ENCODE measurements at regions not wholly inside any gene's neighbourhood (a gene's known extent, or its start where the extent isn't known, plus 50 kb on each side); places are given as distances from the start of the nearest gene placed in this dataset.

- no peak for DNase-seq
Measured at GRCh38 chr6:149150301-149150700, 167.2 kb upstream of the TAB2 start.

- DNase-seq, result no peak
Measured at GRCh38 chr6:149150801-149151398, 166.6 kb upstream of the TAB2 start.

DNA sequence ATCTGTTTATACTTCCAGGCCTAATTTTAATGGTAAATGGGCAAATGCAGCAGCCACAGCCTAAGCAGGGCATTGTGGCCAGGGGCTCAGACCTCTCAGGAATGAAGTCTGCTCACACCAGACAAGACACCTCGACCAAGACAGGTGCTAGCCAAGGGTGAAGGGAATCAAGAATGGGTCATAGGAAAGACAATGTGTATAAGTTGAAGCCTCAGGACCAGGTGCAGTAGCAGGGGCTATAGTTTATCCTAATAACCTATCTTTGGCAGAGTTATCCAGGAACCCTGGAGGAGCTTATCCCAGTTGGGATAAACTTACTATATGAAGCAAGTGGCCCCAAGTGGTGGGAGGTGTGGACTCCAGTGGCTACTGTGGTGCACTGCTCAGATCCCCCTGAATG lies 165.0 kb upstream of the TAB2 start:
- DNase-seq, result no peak

DNA sequence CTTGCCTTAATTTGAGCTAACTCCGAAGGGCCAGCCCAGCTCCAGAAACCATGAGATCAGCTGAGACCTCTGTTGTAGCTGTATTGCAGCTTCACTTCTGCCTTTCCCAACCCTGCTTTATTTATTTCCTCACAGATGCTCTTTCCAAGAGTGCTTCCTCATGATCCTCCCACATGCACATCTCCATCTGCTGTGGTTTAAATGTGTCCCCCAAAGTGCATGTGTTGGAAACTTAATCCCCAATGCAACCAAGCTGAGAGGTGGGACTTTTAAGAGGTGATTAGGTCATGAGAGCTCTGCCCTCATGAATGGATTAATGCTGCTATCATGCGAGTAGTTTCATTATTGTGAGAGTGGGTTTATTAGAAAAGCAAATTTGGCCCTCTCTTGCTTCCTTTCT lies 164.4 kb upstream of the TAB2 start:
- DNase-seq, result peak in 1 of 2 donors; percentile 7

- no peak for DNase-seq
Measured at GRCh38 chr6:149153693-149154092, 163.8 kb upstream of the TAB2 start.

GRCh38 chr6:149154261-149154821 lies 163.2 kb upstream of the TAB2 start:
- DNase-seq, result no peak

DNA sequence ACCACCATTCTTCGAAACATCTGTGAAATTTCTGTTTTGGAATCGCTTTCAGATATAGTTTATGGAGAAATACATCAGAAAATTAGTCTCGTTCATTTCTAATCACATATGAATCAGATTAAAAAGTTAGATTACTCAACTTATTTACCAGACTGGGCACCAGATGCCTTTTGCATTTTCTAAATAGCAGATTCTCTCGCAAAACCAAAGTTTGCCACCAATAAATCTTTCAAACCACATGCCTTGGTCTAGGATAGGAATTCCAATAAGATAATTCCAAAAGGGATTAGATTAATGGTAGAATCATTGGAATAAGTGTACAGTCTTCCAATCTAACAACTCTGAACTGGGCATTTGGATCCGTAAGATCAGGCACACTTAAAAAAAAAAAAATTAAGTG lies 160.4 kb upstream of the TAB2 start:
- DNase-seq, result no peak

- no peak for DNase-seq
Measured at GRCh38 chr6:149158076-149158475, 159.4 kb upstream of the TAB2 start.

GRCh38 chr6:149160943-149161342 lies 156.6 kb upstream of the TAB2 start:
- no peak for DNase-seq

DNA sequence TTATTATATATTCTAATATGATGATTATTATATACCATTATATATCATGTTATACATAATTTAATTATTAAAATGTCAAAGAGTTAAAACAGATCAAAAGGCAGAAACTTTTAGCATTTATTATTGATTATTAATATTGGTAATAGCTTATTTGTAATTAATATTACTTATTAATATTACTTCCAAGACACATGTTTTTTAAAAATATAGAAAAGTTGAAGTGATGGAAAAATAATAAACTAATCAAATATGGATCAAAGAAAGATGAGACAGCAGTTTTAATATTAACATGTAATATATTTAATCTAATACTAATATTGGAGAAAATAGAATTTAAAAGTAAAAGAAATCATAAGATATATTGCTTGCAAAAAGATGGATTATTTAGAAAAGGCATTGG lies 154.6 kb upstream of the TAB2 start:
- no peak for DNase-seq

DNA sequence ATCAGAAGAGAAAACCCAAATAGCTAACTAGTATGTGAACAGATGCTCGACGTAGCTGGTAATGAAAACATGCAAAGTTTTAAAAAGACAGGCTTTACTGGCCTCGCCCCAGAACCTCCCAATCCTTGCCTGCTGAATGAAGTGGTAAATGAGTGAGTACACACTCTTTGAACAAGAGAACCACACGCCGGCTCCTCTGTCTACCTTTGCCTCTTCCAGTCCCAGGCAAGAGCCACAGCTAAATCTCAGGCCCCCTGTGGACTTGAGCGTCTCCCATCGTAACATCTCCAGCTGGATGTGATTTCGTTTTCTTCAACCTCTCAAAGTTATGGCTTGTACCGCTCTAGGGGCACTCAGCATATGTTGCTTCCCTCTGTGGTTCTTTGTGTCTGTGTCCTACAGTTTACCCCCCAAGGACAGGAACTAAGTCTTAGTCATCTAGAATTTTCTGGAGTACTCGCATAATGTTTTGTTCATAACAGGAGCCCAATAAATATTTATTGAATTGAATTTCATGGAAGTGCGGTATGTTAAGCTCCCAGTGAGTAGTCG lies 153.2 kb upstream of the TAB2 start:
- DNase-seq, result no peak

- DNase-seq, result no peak
Measured at GRCh38 chr6:149166336-149166735, 151.2 kb upstream of the TAB2 start.

DNA sequence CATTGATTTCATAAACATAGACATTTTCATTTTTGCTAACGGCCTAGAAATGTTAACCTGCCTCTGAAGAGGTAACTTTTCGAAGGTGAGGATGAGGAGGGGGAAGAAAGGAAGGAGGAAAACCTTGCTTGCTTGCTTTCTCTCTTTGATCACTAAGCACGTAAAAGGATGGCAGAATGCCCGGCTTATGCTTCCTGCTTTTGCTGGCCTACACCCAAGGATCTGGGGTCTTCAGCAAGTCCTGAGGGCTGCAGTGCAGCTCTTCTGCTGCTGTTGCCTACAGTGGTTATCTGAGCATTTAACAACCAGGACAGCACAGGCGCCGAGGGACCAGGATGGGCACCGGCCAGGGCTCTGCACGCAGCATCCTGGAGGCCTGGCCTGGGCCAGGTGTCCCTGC lies 150.8 kb upstream of the TAB2 start:
- no peak for DNase-seq

DNA sequence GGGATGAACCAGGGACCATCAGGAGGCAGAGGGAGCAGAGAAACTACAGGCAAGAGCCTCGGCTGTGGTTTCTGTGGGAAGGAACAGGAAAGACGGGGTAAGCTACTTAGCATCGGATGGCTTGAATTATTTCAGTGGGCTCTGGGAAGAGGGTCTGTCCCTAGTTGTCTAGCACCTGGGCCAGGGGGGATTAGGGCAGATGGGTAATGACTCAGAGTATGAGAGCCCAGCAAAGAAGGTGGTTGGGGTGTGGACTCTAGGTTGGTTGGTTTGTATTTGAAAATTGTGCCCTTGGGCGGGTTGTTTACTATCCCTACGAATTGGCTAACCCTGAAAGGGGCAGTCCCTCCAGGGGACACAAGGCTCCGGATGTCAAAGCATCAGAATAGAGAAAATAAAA lies 148.5 kb upstream of the TAB2 start:
- DNase-seq, result no peak

DNA sequence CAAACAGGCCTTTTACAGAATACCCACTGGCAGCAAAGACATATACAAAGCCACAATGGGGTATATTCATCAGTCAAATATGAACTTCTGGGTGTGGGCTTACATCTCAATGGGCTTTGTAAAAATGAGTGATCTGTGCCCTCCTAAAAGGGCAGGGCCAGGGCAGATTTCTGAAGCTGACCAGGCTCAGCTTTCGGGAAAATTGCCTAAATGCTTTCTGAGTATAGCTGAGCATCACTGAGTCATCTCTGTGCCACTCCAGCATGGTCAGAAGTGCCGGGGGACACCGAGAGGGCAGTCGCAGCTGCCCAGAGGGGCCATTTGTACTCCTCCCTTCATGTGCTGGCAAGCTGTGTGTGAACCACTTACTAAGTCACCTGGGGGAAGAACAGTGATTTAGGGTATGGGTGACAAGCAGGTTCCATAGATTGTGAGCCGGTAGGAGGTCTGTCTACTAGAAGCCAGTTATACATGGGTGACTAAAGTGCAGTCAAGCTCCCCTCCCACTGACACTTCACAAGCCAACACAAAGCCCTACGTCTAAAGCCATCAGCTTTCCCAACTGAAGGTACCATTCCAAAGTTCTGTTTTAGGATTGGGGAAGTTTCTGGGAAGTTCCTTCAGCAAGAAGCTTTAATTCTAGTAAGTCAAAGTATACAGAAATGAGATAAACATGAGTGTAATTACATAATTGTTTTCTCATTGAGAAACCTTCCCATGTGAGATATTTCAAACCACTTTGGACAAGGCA lies 147.6 kb upstream of the TAB2 start:
- DNase-seq, result no peak

DNA sequence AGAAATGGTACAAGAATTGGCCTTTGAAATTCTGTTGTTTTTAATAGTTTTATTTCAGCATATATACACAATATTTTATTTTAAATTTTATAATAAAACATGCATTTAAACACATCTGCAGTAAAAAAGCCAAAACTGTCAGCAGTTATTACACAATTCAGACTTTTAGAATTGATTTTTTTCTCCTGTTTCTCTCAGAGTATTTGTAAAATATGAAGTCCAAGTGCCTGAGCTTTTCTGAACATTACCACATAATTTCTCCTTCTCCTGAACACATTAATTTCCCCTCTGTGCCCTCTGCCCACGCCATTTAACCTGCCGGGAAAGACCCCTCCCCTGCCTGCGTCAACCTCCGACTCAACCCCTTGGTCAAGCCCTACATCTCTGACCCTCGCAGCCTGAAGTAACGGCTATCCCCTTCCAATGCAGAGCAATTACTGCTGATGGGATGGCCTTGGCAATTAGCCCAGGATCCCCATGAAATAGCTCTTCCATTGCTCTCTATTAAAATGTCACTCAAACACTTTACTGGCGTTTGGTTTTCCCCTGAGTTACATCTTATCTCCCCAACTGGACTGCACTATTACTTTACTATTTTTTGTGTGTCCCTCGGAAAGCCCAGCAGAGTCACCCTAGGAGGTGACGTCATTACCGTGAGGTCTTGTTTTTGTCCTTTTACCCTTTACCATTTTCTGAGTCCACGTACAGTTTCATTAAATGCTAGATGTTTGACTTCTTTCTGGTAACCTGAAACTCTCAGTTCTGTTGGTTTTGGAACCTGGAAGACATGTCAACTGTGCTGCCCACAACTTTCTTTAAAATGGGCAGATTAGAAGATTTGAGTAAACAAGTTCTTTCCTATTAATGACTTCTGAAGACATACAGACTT lies 146.7 kb upstream of the TAB2 start:
- no peak for DNase-seq

DNA sequence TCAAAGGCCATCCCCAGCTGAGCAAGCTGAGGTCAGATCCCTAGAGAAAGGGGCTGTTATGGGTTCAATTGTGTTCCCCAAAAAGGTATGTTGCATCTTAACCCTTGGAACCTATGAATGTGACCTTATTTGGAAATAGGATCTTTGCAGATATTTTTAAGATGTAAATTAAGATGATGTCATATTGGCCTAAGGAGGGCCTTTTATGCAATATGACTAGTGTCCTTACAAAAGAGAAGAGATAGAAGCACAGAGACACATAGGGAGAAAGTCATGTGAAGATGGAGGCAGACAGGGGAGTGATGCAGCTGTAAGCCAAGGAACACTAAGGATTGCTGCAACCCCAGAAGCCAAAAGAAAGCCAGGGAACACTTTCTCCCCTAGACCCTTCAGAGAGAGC lies 144.3 kb upstream of the TAB2 start:
- DNase-seq, result no peak

DNA sequence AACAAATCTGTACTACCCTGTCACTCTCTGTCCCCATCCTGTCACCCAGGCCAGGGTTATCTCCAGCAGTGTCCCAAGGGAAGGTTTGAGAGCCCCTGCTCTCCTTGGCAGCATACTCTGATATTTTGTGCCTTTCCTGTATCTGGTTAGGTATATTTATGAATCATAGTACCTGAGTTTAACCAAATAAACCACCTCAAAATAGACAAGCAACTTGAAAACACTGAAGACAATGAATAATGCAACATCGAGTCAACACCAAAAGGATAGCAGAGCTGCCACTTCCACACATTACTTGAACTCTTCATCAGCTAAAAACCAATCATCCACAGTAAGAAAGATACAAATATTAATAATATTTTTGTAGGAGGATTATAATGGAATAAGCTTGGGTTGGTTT lies 142.6 kb upstream of the TAB2 start:
- DNase-seq, result no peak

DNA sequence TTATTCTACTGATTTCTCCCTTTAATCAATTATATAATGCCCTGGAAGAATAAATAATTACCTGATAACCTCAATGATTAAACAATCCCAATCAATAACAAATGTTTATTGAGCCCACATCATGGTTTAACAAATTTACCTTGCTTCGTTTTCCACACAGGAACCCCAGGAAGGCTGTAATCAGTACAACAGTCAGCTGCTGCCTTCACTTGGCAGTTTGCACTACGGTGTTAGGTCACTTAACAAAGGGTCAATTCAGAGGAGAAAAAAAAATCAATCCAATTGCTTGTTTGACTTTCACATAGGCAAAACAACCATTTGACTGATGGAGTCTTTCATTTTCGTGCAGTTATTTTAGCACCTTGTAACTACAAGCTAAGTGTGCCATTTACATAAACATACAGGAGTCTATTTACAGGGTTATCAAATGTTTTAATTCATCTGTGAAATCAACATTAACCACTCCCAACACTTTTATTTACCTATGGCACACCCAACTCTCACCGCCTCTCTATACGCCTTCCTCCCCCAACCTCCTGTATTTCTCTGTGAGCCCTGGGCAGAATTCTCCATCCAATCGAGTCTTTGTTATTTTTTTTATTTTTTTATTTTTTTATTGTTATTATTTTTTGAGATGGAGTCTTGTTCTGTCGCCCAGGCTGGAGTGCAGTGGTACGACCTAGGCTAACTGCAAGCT lies 140.4 kb upstream of the TAB2 start:
- DNase-seq, result no peak

DNA sequence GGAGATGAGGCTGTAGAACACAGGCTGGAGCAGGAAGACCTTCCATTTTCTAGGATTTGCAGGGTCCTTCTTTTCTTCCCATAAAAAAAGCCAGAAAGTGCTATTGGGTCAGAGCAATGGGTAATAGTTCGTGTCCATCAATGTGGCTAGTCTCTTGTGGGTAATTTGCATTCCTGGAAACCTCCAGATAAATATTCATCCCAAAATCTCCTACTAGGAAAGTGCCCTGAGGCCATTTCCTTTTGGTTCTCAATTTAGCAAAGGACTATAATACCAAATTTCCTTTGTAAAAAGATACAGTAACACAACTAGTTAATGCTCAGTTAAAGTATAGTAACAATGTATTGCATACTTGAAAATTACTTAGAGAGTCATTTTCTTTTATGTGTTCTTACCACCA lies 138.1 kb upstream of the TAB2 start:
- DNase-seq, result no peak

DNA sequence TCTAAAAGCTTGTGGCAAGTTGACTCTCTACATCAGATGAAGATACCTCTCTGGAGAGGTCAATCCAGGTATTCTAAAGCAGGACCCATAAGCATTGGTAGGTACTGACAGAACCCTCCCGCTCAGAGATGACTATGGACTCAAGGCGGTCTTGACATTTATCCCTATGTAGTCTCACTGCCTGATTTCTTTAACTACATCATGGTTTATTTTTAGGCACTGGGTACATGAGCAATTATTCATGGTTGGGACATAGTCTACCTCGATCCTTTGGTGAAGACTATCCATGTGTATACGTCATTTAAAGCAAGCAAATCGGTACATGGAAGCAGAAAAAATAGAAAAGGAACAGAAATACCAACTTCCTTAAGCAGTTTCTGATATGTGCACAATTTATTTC lies 136.2 kb upstream of the TAB2 start:
- DNase-seq, result no peak

- no peak for DNase-seq
Measured at GRCh38 chr6:149182262-149182661, 135.2 kb upstream of the TAB2 start.

DNA sequence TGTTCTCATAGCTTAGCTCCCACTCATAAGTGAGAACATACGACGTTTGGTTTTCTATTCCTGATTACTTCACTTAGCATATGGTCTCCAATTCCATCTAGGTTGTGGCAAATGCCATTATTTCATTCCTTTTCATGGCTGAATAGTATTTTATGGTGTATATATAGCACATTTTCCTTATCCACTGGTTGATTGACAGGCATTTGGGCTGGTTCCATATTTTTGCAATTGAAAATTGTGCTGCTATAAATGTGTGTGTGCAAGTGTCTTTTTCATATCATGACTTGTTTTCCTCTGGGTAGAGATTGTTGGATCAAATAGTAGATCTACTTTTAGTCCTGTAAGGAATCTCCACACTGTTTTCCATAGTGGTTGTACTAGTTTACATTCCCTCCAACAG lies 133.0 kb upstream of the TAB2 start:
- no peak for DNase-seq
